Loucy (cell line): ENCODE measurements at regions not wholly inside any gene's neighbourhood (a gene's known extent, or its start where the extent isn't known, plus 50 kb on each side); places are given as distances from the start of the nearest gene placed in this dataset.

Experiments
- EZH2phosphoT487 ChIP-seq: fragments of 200-600 bp; IDR thresholded peaks from 2 replicates; pipeline ENCODE4 v1.6.1; 2018; ENCODE audit warnings: antibody characterized with exemption, mild to moderate bottlenecking, moderate library complexity, borderline replicate concordance
- TF ChIP-seq, protein P1 (sequence below): fragments of 200-600 bp; sonication (generic); conservative IDR thresholded peaks from 2 replicates; pipeline ENCODE4 v1.5.1; 2014; ENCODE audit warnings: mild to moderate bottlenecking, antibody characterized with exemption, low read length

DNA sequence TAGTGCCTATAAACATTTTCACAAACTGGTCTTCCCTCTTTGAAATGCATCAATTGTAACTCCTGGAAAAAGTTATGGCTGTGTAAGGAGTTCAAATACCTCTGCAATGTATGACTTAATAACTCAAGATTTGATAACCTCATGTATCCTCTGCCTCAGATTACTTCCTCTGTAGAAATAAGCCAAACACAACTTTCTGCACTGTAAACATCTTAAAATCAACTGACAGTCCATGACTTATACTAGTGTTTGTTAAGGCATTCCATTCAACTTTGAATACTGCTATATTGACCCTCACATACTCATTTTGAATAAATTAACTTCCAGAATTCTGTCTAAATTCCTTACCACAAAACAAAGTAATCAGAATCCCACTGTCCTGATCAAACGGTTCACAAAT, 256.2 kb upstream of the POU5F2 start:
- TF ChIP-seq, protein P1, sequence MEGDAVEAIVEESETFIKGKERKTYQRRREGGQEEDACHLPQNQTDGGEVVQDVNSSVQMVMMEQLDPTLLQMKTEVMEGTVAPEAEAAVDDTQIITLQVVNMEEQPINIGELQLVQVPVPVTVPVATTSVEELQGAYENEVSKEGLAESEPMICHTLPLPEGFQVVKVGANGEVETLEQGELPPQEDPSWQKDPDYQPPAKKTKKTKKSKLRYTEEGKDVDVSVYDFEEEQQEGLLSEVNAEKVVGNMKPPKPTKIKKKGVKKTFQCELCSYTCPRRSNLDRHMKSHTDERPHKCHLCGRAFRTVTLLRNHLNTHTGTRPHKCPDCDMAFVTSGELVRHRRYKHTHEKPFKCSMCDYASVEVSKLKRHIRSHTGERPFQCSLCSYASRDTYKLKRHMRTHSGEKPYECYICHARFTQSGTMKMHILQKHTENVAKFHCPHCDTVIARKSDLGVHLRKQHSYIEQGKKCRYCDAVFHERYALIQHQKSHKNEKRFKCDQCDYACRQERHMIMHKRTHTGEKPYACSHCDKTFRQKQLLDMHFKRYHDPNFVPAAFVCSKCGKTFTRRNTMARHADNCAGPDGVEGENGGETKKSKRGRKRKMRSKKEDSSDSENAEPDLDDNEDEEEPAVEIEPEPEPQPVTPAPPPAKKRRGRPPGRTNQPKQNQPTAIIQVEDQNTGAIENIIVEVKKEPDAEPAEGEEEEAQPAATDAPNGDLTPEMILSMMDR: no peak
- TF ChIP-seq EZH2phosphoT487: no peak
